ENCODE measurements at regions not wholly inside any gene's neighbourhood (a gene's known extent, or its start where the extent isn't known, plus 50 kb on each side); places are given as distances from the start of the nearest gene placed in this dataset.

DNA sequence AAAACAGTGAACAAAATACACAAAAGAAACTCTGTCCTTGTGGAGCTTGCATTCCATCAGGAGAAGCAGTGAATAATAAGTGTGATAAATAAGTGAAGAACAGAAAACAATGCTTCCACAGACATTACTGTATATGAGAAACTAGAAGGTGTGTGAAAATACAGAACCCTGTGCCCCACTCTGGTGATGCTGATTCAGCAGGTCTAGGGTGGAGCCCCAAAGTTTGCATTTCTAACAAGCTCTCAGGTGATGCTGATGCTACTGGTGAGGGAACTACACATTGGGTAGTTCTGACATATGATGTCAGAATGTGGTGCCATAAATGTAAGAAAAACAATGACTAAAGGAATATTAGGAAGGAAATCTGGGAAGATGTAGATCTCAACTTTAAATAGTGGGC is 601.4 kb upstream of the BTBD3 start:
- TF ChIP-seq GATA2 (IDR thresholded peaks at IDR 0.05; ENCODE audit: low read depth, low read length) (no peak), GATA3 (IDR thresholded peaks at IDR 0.05; ENCODE audit: low read depth, low read length) (no peak)

Measured in SH-SY5Y (cell line).